ENCODE measurements at regions not wholly inside any gene's neighbourhood (a gene's known extent, or its start where the extent isn't known, plus 50 kb on each side); places are given as distances from the start of the nearest gene placed in this dataset.

DNA sequence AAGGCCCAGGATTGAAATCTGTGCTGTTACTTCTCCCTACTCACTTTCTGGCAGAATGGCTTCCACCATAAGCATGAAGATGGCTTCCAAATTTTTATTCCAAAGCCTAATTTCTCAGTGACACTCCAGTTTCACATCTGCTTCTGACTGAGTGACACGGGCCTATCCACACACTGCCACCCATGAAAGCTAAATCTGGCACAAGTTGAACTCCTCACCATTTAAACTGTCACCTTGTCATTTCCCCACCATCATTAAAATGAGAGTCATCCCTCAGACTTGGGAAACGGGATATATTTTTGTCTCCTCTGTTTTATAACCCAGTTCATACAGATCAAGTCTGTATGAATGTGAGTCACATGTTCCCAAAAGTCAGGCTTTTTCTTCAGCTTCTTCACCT lies 77.1 kb downstream of the MGST1 start:
- POLR2A ChIA-PET, result no interaction called here
- CTCF ChIA-PET, result no interaction called here
- TF ChIP-seq GABPB1 (CRISPR knock-in tag; IDR thresholded peaks at IDR 0.05) (no peak), FOXJ3 (CRISPR knock-in tag; IDR thresholded peaks at IDR 0.05; ENCODE audit: borderline replicate concordance) (no peak), IRF2 (CRISPR knock-in tag; IDR thresholded peaks at IDR 0.05; ENCODE audit: borderline replicate concordance, low read depth) (no peak), CREB1 (CRISPR knock-in tag; IDR thresholded peaks at IDR 0.05) (no peak), TP53 (CRISPR knock-in tag; IDR thresholded peaks at IDR 0.05) (no peak)
- TF ChIP-seq, protein P1, sequence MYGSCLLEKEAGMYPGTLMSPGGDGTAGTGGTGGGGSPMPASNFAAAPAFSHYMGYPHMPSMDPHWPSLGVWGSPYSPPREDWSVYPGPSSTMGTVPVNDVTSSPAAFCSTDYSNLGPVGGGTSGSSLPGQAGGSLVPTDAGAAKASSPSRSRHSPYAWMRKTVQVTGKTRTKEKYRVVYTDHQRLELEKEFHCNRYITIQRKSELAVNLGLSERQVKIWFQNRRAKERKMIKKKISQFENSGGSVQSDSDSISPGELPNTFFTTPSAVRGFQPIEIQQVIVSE (CRISPR knock-in tag; IDR thresholded peaks at IDR 0.05; ENCODE audit: borderline replicate concordance), result no peak
- Mint-ChIP-seq H3K4me1 (peaks cover 3% of the 10 kb centered on the region; the same call in 1 of the 2 replicates), H3K4me3 (no peak overlapping the region), H3K36me3 (peaks cover 13% of the 10 kb centered on the region), H3K9me3 (peaks cover 34% of the 10 kb centered on the region), H3K27ac (peak overlapping the region; percentile 42; the same call in 1 of the 2 replicates), H3K27me3 (ENCODE audit: low read depth) (no peaks in the 10 kb centered on the region)
- DNase-seq (ENCODE audit: low spot score) (no peak), ATAC-seq (no peak)

DNA sequence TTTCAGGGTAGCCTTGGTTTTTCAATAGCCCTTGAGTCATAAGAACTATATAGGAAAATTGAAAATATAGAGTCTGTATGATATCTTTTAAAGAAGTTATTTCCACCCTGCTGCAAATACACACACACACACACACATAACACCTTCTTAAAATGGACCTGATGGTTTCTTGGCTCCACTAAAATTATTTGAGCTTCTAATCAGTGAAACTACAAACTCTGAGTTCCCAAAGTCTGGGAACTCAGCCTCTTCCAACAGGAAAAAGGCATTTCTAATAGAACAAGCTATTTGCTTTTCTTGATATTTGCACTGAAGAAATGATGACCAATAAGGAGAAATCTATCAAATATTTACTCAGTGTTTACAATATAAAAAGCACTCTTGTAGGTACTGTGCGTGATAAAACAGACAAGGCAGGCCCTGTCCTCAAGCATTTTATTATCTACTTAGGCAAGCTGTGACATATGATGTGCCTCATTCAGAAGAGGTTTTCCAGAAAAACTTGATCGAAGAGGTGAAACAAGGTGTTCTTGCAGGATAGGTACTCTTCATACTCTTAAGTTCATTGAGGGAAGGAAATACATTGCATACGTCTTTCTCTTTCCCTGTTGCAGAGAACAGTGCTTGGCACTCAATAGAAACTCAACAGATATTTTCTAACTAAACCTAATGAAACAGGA lies 88.6 kb downstream of the MGST1 start:
- Mint-ChIP-seq H3K27me3 (ENCODE audit: low read depth) (no peaks in the 10 kb centered on the region), H3K9me3 (peaks cover 10% of the 10 kb centered on the region), H3K27ac (no peak overlapping the region), H3K4me3 (no peak overlapping the region), H3K4me1 (0 out of 2 replicates have a peak, but pooled peaks cover 4% of the 10 kb centered on the region), H3K36me3 (peaks cover 5% of the 10 kb centered on the region)
- CTCF ChIA-PET, result interaction anchor here (0.8 kb wide), 1 partner anchor 14 kb away, joined by 3 read pairs; no protein-coding TSS in a partner anchor
- ATAC-seq, result no peak
- TF ChIP-seq, protein P2, sequence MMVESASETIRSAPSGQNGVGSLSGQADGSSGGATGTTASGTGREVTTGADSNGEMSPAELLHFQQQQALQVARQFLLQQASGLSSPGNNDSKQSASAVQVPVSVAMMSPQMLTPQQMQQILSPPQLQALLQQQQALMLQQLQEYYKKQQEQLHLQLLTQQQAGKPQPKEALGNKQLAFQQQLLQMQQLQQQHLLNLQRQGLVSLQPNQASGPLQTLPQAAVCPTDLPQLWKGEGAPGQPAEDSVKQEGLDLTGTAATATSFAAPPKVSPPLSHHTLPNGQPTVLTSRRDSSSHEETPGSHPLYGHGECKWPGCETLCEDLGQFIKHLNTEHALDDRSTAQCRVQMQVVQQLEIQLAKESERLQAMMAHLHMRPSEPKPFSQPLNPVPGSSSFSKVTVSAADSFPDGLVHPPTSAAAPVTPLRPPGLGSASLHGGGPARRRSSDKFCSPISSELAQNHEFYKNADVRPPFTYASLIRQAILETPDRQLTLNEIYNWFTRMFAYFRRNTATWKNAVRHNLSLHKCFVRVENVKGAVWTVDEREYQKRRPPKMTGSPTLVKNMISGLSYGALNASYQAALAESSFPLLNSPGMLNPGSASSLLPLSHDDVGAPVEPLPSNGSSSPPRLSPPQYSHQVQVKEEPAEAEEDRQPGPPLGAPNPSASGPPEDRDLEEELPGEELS (CRISPR knock-in tag; IDR thresholded peaks at IDR 0.05), result no peak
- TF ChIP-seq TP53 (CRISPR knock-in tag; IDR thresholded peaks at IDR 0.05) (no peak), HMGA2 (CRISPR knock-in tag; IDR thresholded peaks at IDR 0.05) (no peak)
- POLR2A ChIA-PET, result no interaction called here
- no peak for DNase-seq (ENCODE audit: low spot score)

DNA sequence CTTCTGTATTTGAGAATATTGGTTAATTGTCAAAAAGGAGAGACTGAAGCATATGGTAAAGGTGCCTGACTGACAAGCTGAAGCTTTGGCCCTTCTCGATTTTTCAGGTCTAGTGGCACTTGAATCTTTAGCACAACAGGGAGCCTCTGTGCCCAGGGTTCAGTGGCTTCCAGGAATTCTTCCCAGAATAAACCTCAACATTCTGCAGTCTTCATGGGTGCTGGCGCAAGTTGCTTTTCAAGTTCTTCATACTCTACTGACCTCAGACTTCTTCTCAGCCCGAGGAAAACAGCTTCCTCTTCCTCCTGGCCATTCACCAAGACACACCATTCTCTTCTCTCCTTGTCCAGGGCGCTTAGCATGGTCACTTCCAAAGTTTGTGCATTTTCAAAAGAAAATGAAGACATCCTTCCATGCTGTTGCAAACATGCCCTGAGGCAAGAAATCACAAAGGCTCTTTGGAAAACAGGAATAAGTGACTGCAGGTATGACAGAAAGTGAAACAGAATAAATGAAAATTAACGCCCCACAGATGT lies 89.9 kb downstream of the MGST1 start:
- Mint-ChIP-seq H3K36me3 (peaks cover 9% of the 10 kb centered on the region), H3K4me1 (0 out of 2 replicates have a peak, but pooled peaks cover 4% of the 10 kb centered on the region), H3K27ac (no peak overlapping the region), H3K4me3 (no peak overlapping the region), H3K9me3 (peaks cover 14% of the 10 kb centered on the region), H3K27me3 (ENCODE audit: low read depth) (no peaks in the 10 kb centered on the region; the same call in 1 of the 2 replicates)
- DNase-seq (ENCODE audit: low spot score) (no peak), ATAC-seq (no peak)
- TF ChIP-seq, protein P3, sequence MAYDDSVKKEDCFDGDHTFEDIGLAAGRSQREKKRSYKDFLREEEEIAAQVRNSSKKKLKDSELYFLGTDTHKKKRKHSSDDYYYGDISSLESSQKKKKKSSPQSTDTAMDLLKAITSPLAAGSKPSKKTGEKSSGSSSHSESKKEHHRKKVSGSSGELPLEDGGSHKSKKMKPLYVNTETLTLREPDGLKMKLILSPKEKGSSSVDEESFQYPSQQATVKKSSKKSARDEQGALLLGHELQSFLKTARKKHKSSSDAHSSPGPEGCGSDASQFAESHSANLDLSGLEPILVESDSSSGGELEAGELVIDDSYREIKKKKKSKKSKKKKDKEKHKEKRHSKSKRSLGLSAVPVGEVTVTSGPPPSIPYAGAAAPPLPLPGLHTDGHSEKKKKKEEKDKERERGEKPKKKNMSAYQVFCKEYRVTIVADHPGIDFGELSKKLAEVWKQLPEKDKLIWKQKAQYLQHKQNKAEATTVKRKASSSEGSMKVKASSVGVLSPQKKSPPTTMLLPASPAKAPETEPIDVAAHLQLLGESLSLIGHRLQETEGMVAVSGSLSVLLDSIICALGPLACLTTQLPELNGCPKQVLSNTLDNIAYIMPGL (CRISPR knock-in tag; IDR thresholded peaks at IDR 0.05), result no peak
- TF ChIP-seq HMGA2 (CRISPR knock-in tag; IDR thresholded peaks at IDR 0.05), result no peak
- no peak for TF ChIP-seq ZNF671 (CRISPR knock-in tag; IDR thresholded peaks at IDR 0.05)
- TF ChIP-seq ZNF423 (CRISPR knock-in tag; IDR thresholded peaks at IDR 0.05), result no peak
- TF ChIP-seq, protein P4, sequence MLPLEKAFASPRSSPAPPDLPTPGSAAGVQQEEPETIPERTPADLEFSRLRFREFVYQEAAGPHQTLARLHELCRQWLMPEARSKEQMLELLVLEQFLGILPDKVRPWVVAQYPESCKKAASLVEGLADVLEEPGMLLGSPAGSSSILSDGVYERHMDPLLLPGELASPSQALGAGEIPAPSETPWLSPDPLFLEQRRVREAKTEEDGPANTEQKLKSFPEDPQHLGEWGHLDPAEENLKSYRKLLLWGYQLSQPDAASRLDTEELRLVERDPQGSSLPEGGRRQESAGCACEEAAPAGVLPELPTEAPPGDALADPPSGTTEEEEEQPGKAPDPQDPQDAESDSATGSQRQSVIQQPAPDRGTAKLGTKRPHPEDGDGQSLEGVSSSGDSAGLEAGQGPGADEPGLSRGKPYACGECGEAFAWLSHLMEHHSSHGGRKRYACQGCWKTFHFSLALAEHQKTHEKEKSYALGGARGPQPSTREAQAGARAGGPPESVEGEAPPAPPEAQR (CRISPR knock-in tag; IDR thresholded peaks at IDR 0.05), result no peak
- ChIA-PET CTCF (no interaction called here), POLR2A (no interaction called here)

DNA sequence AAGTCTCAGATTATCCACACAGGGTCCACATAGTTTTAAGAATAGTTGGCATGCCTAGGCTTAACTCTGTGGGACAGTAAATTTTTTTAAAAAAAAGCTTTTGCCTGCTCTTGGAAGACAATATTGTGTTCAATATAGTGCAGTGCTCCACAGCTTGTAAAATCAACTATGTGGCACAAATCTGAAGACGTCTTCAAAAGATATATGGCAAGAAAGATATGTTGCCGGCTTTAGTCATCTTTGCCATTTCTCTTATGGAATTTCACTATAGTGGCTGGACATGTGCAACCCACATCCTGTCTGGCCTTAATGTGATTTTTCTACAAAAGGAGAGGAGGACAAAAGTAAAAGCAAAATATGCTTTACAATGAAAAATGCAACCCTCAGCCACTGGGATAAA lies 90.5 kb downstream of the MGST1 start:
- H3K4me3 Mint-ChIP-seq, result no peak overlapping the region
- ChIA-PET CTCF (no interaction called here), POLR2A (no interaction called here)
- no peak overlapping the region for H3K27ac Mint-ChIP-seq
- 0 out of 2 replicates have a peak, but pooled peaks cover 4% of the 10 kb centered on the region for H3K4me1 Mint-ChIP-seq
- ATAC-seq (no peak), DNase-seq (ENCODE audit: low spot score) (no peak)
- peaks cover 9% of the 10 kb centered on the region for H3K36me3 Mint-ChIP-seq
- H3K27me3 Mint-ChIP-seq (ENCODE audit: low read depth), result no peaks in the 10 kb centered on the region; the same call in 1 of the 2 replicates
- H3K9me3 Mint-ChIP-seq, result peaks cover 18% of the 10 kb centered on the region
- TF ChIP-seq, protein P5, sequence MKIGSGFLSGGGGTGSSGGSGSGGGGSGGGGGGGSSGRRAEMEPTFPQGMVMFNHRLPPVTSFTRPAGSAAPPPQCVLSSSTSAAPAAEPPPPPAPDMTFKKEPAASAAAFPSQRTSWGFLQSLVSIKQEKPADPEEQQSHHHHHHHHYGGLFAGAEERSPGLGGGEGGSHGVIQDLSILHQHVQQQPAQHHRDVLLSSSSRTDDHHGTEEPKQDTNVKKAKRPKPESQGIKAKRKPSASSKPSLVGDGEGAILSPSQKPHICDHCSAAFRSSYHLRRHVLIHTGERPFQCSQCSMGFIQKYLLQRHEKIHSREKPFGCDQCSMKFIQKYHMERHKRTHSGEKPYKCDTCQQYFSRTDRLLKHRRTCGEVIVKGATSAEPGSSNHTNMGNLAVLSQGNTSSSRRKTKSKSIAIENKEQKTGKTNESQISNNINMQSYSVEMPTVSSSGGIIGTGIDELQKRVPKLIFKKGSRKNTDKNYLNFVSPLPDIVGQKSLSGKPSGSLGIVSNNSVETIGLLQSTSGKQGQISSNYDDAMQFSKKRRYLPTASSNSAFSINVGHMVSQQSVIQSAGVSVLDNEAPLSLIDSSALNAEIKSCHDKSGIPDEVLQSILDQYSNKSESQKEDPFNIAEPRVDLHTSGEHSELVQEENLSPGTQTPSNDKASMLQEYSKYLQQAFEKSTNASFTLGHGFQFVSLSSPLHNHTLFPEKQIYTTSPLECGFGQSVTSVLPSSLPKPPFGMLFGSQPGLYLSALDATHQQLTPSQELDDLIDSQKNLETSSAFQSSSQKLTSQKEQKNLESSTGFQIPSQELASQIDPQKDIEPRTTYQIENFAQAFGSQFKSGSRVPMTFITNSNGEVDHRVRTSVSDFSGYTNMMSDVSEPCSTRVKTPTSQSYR (CRISPR knock-in tag; IDR thresholded peaks at IDR 0.05), result no peak
- TF ChIP-seq RORB (CRISPR knock-in tag; IDR thresholded peaks at IDR 0.05) (no peak), OVOL2 (CRISPR knock-in tag; IDR thresholded peaks at IDR 0.05; ENCODE audit: borderline replicate concordance) (no peak), RELA (CRISPR knock-in tag; IDR thresholded peaks at IDR 0.05; ENCODE audit: borderline replicate concordance) (no peak), ZNF671 (CRISPR knock-in tag; IDR thresholded peaks at IDR 0.05) (no peak), GTF2I (CRISPR knock-in tag; conservative IDR thresholded peaks at IDR 0.05) (no peak)
- TF ChIP-seq, protein P6, sequence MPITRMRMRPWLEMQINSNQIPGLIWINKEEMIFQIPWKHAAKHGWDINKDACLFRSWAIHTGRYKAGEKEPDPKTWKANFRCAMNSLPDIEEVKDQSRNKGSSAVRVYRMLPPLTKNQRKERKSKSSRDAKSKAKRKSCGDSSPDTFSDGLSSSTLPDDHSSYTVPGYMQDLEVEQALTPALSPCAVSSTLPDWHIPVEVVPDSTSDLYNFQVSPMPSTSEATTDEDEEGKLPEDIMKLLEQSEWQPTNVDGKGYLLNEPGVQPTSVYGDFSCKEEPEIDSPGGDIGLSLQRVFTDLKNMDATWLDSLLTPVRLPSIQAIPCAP (CRISPR knock-in tag; IDR thresholded peaks at IDR 0.05), result no peak
